Esophagus muscularis mucosa (tissue), 3 donors: ENCODE measurements at regions not wholly inside any gene's neighbourhood (a gene's known extent, or its start where the extent isn't known, plus 50 kb on each side); places are given as distances from the start of the nearest gene placed in this dataset.
"Not testable (repeated sequence)": the region's sequence is repeated elsewhere in the genome, so short reads cannot be mapped to it uniquely, and the experiment has no call there.

ENCODE experiments used
- CTCF ChIP-seq, 3 experiments: fragments of 200-600 bp in 2 of 3; fragments of 450-650 bp in 1 of 3; sonication (generic) in 2 of 3; IDR thresholded peaks; one replicate each; pipeline ENCODE4 v1.5.1; 2017 to 2019; ENCODE audit warnings: antibody characterized with exemption in 3 of 3, mild to moderate bottlenecking in 2 of 3, moderate library complexity in 1 of 3
- POLR2AphosphoS5 ChIP-seq, 2 donors: sonication (generic); formaldehyde crosslinking; IDR thresholded peaks; one replicate each; pipeline ENCODE4 v1.6.1; 2017; ENCODE audit warnings: antibody characterized with exemption in 2 of 2

- TF ChIP-seq POLR2AphosphoS5, CTCF (IDR thresholded peaks at IDR 0.05): not testable (repeated sequence)
Observed at GRCh38 chr2:222768019-222768418, 92.8 kb upstream of the ACSL3 start.
